Fibroblast of mammary gland (primary cell): ENCODE measurements at regions not wholly inside any gene's neighbourhood (a gene's known extent, or its start where the extent isn't known, plus 50 kb on each side); places are given as distances from the start of the nearest gene placed in this dataset.

Experiments used
- DNase-seq: peaks from one replicate; pipeline ENCODE4 v3.0.0-alpha.2; 2010; ENCODE audit warnings: low read depth
- H3K4me3 ChIP-seq: 2 replicates; pipeline ENCODE4 v1.5.1; 2011; ENCODE audit warnings: low read depth, mild to moderate bottlenecking, low read length, moderate library complexity; ENCODE audit not compliant: control insufficient read depth
- TF ChIP-seq, protein P1 (sequence below): conservative IDR thresholded peaks from 2 replicates; pipeline ENCODE4 v1.5.1; 2011; ENCODE audit warnings: low read depth, low read length, inconsistent platforms; ENCODE audit not compliant: control insufficient read depth, insufficient read depth

DNA sequence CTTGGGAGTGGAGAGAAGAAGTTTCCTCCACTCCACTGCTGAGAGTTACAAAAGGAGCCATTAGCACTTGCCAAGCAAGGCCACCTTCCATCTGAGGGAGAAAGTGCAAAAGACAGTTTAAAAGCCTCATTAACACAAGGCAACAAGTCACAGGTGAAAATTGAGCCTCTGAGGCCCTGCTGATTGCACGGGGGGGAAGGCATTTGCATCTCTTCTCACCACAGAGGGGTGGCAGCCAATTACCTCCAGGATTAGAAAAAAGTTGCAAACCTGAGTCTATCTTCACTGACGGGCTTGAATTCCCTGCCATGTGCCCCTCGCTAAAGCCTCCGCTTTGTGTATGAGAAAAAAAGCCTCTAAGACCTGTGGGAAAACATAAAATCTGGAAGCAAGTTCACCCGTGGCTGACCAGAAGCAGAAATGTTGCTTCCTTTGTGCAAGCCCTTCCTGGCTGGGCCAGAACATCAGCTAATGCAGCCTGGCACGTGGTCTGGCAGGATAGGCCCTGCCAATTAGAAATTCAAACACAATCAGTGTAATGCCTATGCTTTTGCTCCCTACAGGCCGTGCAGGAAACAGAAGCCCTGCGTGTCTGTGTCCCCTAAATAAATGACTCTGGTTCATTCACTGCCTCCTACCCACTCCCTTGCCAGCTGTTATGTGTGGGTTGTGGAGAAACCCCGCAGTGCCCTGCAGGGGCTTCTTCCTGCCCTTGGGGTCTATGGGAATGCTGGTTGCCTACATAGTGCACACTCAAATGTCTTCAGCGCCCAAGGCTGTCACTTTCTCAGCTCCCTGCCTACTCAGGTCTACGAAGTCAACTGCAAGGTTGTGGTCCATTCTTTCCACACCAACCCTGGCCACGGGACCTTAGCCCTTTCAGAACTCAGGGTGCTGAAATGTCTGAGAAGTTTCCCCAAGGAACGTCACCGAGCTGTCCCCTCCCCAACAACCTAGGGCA lies 150.2 kb downstream of the UQCRFS1 start:
- TF ChIP-seq, protein P1, sequence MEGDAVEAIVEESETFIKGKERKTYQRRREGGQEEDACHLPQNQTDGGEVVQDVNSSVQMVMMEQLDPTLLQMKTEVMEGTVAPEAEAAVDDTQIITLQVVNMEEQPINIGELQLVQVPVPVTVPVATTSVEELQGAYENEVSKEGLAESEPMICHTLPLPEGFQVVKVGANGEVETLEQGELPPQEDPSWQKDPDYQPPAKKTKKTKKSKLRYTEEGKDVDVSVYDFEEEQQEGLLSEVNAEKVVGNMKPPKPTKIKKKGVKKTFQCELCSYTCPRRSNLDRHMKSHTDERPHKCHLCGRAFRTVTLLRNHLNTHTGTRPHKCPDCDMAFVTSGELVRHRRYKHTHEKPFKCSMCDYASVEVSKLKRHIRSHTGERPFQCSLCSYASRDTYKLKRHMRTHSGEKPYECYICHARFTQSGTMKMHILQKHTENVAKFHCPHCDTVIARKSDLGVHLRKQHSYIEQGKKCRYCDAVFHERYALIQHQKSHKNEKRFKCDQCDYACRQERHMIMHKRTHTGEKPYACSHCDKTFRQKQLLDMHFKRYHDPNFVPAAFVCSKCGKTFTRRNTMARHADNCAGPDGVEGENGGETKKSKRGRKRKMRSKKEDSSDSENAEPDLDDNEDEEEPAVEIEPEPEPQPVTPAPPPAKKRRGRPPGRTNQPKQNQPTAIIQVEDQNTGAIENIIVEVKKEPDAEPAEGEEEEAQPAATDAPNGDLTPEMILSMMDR, result no peak
- DNase-seq, result no peak
- no peak overlapping the region for H3K4me3 ChIP-seq

DNA sequence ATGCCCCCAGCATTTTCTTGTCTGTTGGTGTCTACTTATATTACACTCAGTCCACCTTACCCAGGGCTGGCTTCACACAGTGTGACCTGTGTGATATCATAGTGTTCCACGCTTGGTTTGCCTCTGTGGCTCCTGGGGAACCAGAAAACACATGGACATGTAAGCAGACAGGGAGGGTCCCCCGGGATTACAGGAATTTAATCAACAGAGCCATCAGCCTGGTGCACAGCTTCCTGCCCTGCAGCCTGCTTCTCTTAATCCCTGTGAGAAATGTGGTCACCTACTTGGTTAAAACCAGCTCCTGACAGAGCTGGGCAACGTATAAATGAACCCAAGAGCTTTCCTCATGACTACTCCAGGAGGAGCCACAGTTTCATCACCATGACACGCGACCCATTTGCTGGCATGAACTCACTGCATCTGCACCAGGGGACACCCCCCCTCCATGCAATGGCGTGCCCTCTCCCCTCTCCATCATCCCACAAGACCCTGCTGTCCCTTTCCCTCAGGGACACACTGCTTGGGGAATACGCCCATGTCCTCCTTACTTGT lies 152.1 kb downstream of the UQCRFS1 start:
- TF ChIP-seq, protein P1, result no peak
- DNase-seq, result no peak
- no peak overlapping the region for H3K4me3 ChIP-seq

DNA sequence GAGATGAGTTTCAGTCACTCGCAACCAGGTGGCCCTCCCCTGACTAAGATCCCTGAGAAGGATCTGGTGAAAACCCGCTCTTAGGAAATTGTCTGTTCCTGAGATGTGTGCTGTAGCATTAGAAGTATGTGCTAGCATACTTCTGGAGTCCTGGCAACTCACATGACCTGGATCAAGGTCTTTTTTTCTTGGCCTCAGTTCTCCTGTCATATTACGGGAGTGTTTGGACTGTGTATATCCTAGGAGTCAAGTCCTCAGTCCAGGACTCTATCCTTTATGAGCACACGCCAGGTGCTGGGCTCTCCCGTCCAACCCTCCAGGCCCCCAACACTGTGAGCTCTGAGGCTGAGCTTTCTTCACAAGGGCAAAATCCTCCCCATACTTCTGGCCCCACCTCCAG lies 156.4 kb downstream of the UQCRFS1 start:
- H3K4me3 ChIP-seq, result no peak overlapping the region
- DNase-seq, result no peak
- TF ChIP-seq, protein P1, result no peak

DNA sequence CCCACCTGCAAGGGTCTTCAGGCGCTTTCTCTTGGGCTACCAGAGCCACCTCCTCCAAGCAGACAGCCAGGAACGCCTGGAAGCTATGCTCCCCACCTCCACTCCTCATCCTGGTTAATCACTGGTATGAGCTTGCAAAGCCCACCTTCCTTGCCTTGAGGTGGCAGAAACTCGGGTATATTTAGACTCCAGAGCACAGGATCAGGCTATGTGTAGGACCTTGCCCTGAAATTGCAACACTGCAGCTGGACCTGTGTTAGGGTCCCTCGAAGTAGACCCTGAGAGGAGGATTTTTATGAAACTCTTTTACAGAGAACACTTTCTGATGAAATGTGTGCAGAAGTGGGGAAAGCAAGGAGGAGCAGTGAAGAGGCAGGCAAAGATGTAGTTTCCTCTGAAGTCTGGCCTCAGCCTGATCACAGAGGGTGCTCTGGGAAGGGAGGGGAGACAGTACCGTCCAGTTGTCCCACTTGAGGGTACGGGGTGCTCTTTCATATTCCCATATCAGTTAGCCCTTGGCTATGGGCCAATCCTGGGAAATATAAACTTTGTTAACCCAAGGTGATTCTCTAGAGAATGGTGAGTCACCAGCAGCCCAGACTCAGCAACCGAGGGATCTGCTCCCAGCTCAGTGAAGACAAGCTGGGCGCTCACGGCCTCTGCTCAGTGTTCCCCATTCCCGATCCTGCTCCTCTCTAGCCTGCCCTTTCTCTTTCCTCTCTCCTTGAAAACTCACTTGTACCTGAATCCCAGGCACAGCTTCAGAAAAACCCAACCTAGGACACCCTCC lies 157.9 kb downstream of the UQCRFS1 start:
- H3K4me3 ChIP-seq, result no peak overlapping the region
- DNase-seq, result peak; percentile 2
- TF ChIP-seq, protein P1, result no peak

DNA sequence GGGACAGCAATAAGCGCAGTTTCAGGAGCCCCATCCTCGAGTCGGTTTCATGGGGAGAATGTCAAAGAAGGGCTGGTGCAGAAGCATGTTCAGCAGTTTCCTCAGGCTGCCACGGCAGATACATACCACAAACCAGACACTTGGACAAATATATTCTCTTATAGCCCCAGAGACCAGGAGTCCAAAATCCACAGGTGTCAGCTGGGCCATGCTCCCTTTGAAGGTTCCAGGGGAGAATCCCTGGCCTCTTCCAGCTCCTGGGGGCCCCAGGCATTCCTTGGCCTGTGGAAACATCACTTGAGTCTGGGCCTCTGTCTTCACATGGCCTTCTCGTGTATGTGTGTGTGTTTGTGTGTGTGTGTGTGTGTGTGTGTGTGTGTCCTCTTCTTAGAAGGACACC lies 164.1 kb downstream of the UQCRFS1 start:
- H3K4me3 ChIP-seq, result no peak overlapping the region
- no peak for DNase-seq
- TF ChIP-seq, protein P1, result no peak

DNA sequence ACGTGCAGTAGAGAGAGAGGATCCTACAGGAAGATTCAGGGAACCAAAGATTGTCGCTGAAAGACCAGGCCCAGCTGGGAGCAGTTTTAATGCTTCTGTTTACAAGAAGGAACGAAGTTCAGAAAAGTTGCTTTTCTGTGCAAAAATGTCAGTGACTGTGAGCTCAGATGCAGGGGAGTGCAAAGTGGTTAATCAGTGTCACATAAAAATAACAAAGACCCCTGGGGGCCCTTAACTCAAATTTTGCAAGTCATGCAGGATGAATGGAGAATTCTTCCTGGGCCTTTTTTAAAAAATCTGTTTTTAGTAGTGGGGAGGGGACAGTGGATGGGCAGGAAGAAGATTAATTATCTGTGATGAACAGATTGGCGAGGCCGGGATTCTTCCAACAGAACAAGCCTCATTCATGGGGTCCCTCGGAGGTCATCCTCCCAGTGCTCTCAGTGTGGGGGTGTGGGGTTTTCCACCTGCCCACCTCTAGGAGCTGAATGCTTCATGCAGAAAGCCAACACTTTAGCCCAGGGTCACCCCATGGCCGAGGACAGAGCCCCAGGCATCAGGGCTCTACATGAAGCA lies 167.2 kb downstream of the UQCRFS1 start:
- no peak for DNase-seq
- TF ChIP-seq, protein P1, result no peak
- H3K4me3 ChIP-seq, result no peak overlapping the region
